HCT116 (cell line): ENCODE measurements at regions not wholly inside any gene's neighbourhood (a gene's known extent, or its start where the extent isn't known, plus 50 kb on each side); places are given as distances from the start of the nearest gene placed in this dataset.

ENCODE experiments used
- ATAC-seq: fragments of 200-7000 bp; cut with Tn5 transposase; 2 replicates; pipeline ENCODE4 v1.9.1; 2020; ENCODE audit warnings: mild to moderate bottlenecking, moderate library complexity
- BruUV-seq: library from RNA; stranded (reverse); fragments of 400-500 nt; replicated peaks from 2 replicates; lab custom pipeline; 2021; lab: Mats Ljungman, UMichigan
- CTCF ChIA-PET: fragments of 300-600 bp; sonication (Branson Sonifier 250); formaldehyde crosslinking; loops from one replicate; lab custom pipeline; 2021; ENCODE audit warnings: antibody characterized with exemption; lab: Charles Lee
- POLR2A ChIA-PET: fragments of 300-600, 350-600 bp; sonication (Branson Sonifier 250); formaldehyde crosslinking; loops from one replicate; lab custom pipeline; 2021; ENCODE audit warnings: antibody characterized with exemption; lab: Charles Lee
- RAD21 ChIA-PET, 2 experiments: fragments of 300-600 bp; sonication (Branson Sonifier 250); formaldehyde crosslinking; loops; one replicate each; lab custom pipeline; 2023; ENCODE audit warnings: low total read pairs in 2 of 2; ENCODE audit not compliant: uncharacterized antibody in 2 of 2, unreplicated experiment in 2 of 2, low non-redundant PET in 1 of 2; lab: Charles Lee
- DNase-seq: peaks from one replicate; pipeline ENCODE4 v3.0.0-alpha.2; 2010; ENCODE audit warnings: low read depth, low spot score
- H2AFZ ChIP-seq: fragments of 200-600 bp; shearing (Covaris generic), sonication (generic); 2 replicates; pipeline ENCODE4 v1.6.1; 2017; ENCODE audit warnings: low read depth, mixed run types, mixed read lengths, antibody characterized with exemption, low read length; ENCODE audit not compliant: poor library complexity, severe bottlenecking
- H3K27ac ChIP-seq: 2 replicates; pipeline ENCODE4 v1.5.1; 2012; ENCODE audit warnings: low read depth, low read length
- H3K27me3 ChIP-seq: fragments of 200-600 bp; sonication (generic); 2 replicates; pipeline ENCODE4 v1.6.1; 2016; ENCODE audit warnings: mixed run types, low read length, mixed read lengths; ENCODE audit not compliant: insufficient read depth
- H3K36me3 ChIP-seq, 2 experiments: fragments of 200-500 bp in 1 of 2; fragments of 200-600 bp in 1 of 2; sonication (Bioruptor generic) in 1 of 2; sonication (generic) in 1 of 2; 2 replicates each; pipeline versions ENCODE4 v1.5.1 to v1.6.1; 2014 to 2016; ENCODE audit warnings: low read length in 2 of 2, inconsistent platforms in 1 of 2, mixed read lengths in 1 of 2, mixed run types in 1 of 2; ENCODE audit not compliant: insufficient read depth in 2 of 2, control insufficient read depth in 1 of 2
- H3K4me1 ChIP-seq, 2 experiments: fragments of 200-600 bp in 1 of 2; sonication (generic) in 1 of 2; 2 replicates each; pipeline versions ENCODE4 v1.5.1 to v1.6.1; 2012 to 2017; ENCODE audit warnings: low read length in 2 of 2, inconsistent platforms in 1 of 2, mild to moderate bottlenecking in 1 of 2, mixed read lengths in 1 of 2, mixed run types in 1 of 2, moderate library complexity in 1 of 2; ENCODE audit not compliant: insufficient read depth in 2 of 2, control insufficient read depth in 1 of 2
- H3K4me2 ChIP-seq: fragments of 200-600 bp; sonication (generic); 2 replicates; pipeline ENCODE4 v1.6.1; 2017; ENCODE audit warnings: mixed run types, low read length, mixed read lengths
- H3K4me3 ChIP-seq, 2 experiments: fragments of 200-600 bp in 1 of 2; sonication (generic) in 1 of 2; replicated peaks in 1 of 2; 2 replicates each; pipeline ENCODE4 v1.5.1; 2011 to 2016; ENCODE audit warnings: low read length in 2 of 2, control low read depth in 1 of 2, low read depth in 1 of 2, mild to moderate bottlenecking in 1 of 2, mixed read lengths in 1 of 2, mixed run types in 1 of 2
- H3K79me2 ChIP-seq: fragments of 200-600 bp; sonication (generic); 2 replicates; pipeline ENCODE4 v1.6.1; 2017; ENCODE audit warnings: mild to moderate bottlenecking, mixed run types, low read length, moderate library complexity, mixed read lengths; ENCODE audit not compliant: insufficient read depth
- H3K9ac ChIP-seq: fragments of 200-600 bp; sonication (generic); 2 replicates; pipeline ENCODE4 v1.6.1; 2016; ENCODE audit warnings: low read length, mixed read lengths
- H3K9me2 ChIP-seq: fragments of 200-600 bp; sonication (generic), shearing (Covaris generic); 2 replicates; pipeline ENCODE4 v1.6.1; 2017; ENCODE audit warnings: mixed run types, mild to moderate bottlenecking, moderate library complexity; ENCODE audit not compliant: insufficient read depth
- H3K9me3 ChIP-seq, 2 experiments: fragments of 200-500 bp in 1 of 2; fragments of 200-600 bp in 1 of 2; sonication (Bioruptor generic) in 1 of 2; sonication (generic) in 1 of 2; 2 replicates each; pipeline ENCODE4 v1.6.1; 2014 to 2017; ENCODE audit warnings: low read length in 2 of 2, mixed read lengths in 2 of 2, inconsistent platforms in 1 of 2, low read depth in 1 of 2, mild to moderate bottlenecking in 1 of 2, mixed run types in 1 of 2, moderate library complexity in 1 of 2; ENCODE audit not compliant: control insufficient read depth in 1 of 2, insufficient read depth in 1 of 2
- H4K20me1 ChIP-seq: fragments of 200-600 bp; sonication (generic), shearing (Covaris generic); 2 replicates; pipeline ENCODE4 v1.6.1; 2017; ENCODE audit warnings: mixed run types, mild to moderate bottlenecking, moderate library complexity; ENCODE audit not compliant: insufficient read depth
- CBX3 ChIP-seq: IDR thresholded peaks from 2 replicates; pipeline ENCODE4 v1.6.1; 2012; ENCODE audit warnings: low read depth
- EZH2 ChIP-seq: fragments of 200-600 bp; sonication (generic); IDR thresholded peaks from 2 replicates; pipeline ENCODE4 v1.6.1; 2017; ENCODE audit warnings: antibody characterized with exemption, mixed run types
- EZH2phosphoT487 ChIP-seq: fragments of 200-600 bp; IDR thresholded peaks from 2 replicates; pipeline ENCODE4 v1.6.1; 2018; ENCODE audit warnings: antibody characterized with exemption, borderline replicate concordance
- JUND ChIP-seq: IDR thresholded peaks from 2 replicates; pipeline ENCODE4 v1.6.1; 2012
- RAD21 ChIP-seq: IDR thresholded peaks from 2 replicates; pipeline ENCODE4 v1.6.1; 2012; ENCODE audit warnings: low read depth, mild to moderate bottlenecking
- SP1 ChIP-seq: IDR thresholded peaks from 2 replicates; pipeline ENCODE4 v1.6.1; 2012; ENCODE audit warnings: low read depth
- TCF7L2 ChIP-seq: IDR thresholded peaks from 2 replicates; pipeline ENCODE4 v1.7.0; 2011; ENCODE audit warnings: borderline replicate concordance, inconsistent platforms; ENCODE audit not compliant: insufficient read depth, insufficient read length; ENCODE audit errors: extremely low read depth
- ZFX ChIP-seq: fragments of 450-650 bp; IDR thresholded peaks from 2 replicates; pipeline ENCODE4 v1.6.1; 2017
- ZNF274 ChIP-seq: fragments of 200-500 bp; sonication (Bioruptor generic); IDR thresholded peaks from 2 replicates; pipeline ENCODE4 v1.6.1; 2014; ENCODE audit warnings: mild to moderate bottlenecking, low read depth, low read length, inconsistent platforms
- intact Hi-C: fragments of 100-400 bp; cut with micrococcal nuclease; formaldehyde crosslinking; loops from 2 replicates; pipeline ENCODE4 v1.10.0; 2022
- TF ChIP-seq, protein P1 (sequence below), 3 experiments: fragments of 200-600 bp in 1 of 3; sonication (generic) in 1 of 3; IDR thresholded peaks in 2 of 3; conservative IDR thresholded peaks in 1 of 3; 2 replicates each; pipeline ENCODE4 v1.5.1; 2012 to 2017; ENCODE audit warnings: low read depth in 2 of 3, low read length in 2 of 3, antibody characterized with exemption in 1 of 3, borderline replicate concordance in 1 of 3, control low read depth in 1 of 3, mild to moderate bottlenecking in 1 of 3, mixed read lengths in 1 of 3, mixed run types in 1 of 3, moderate library complexity in 1 of 3; ENCODE audit not compliant: insufficient read depth in 1 of 3

DNA sequence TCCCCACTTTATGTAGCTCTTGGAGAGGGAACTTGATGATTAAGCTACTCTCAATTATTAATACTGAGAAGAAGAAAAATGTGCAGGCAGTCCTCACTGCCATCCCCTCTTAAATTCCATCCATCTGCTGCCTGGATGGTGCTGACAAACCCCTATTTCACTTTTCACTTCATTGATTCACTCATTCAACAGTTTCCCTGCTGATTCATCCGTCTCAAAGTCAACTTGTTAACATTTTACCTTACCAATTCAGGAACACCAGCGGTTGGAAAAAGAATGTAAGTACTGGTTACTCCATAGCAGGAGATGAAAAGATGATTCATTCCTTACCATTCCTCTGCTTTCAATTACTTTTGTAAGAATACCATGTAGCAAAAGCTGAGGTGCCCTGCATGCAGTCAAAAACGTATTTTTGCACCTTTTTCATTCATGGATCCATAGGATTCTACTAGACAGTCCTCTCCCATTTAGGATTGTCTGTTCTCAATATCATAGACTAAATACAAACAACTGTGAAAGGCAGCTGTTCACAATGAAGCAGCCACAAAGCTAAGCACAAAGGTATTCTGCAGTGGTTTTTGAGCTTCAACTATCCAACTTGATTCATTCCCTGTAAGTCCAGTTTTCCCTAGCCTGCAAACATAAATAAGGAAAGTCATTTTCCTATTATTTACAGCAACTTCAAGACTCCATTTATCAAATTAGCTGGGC lies 262.0 kb downstream of the MREG start:
- BruUV-seq, result no TSS peak

DNA sequence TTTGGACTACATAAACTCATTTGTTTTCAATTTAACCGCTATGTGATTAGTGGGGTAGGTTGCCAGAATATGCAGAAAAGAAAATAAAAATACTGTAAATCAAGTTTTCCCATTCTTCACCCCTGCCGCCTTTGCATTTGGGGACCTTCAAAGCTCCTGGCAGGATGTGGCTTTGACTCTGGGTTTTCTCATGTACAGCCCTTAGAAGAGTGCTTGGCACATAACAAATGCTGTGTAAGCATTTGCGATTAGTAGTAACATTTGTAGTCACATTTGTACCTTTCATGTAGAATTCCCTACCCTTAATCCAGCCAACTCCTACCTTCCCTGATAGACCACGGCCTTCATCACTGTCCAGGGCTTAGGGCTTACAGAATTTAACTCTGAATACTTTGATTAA lies 262.6 kb downstream of the MREG start:
- ChIA-PET RAD21 (no interaction called here), CTCF (no interaction called here), POLR2A (no interaction called here)
- BruUV-seq, result no TSS peak
- TF ChIP-seq ZNF274 (no peak), EZH2 (no peak), EZH2phosphoT487 (no peak), JUND (no peak), SP1 (no peak), TCF7L2 (no peak), ZFX (no peak), CBX3 (no peak)
- TF ChIP-seq, protein P1, sequence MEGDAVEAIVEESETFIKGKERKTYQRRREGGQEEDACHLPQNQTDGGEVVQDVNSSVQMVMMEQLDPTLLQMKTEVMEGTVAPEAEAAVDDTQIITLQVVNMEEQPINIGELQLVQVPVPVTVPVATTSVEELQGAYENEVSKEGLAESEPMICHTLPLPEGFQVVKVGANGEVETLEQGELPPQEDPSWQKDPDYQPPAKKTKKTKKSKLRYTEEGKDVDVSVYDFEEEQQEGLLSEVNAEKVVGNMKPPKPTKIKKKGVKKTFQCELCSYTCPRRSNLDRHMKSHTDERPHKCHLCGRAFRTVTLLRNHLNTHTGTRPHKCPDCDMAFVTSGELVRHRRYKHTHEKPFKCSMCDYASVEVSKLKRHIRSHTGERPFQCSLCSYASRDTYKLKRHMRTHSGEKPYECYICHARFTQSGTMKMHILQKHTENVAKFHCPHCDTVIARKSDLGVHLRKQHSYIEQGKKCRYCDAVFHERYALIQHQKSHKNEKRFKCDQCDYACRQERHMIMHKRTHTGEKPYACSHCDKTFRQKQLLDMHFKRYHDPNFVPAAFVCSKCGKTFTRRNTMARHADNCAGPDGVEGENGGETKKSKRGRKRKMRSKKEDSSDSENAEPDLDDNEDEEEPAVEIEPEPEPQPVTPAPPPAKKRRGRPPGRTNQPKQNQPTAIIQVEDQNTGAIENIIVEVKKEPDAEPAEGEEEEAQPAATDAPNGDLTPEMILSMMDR (IDR thresholded peaks at IDR 0.05 in 2 of 3, conservative IDR thresholded peaks at IDR 0.05 in 1 of 3; ENCODE audit: borderline replicate concordance in 1 of 3, insufficient read depth in 1 of 3, low read depth in 2 of 3, low read length in 2 of 3), result no peak
- Histone ChIP-seq H3K4me3 (no peak overlapping the region), H3K27ac (no peak overlapping the region), H2AFZ (no peak overlapping the region), H3K4me1 (no peaks in the 10 kb centered on the region), H3K27me3 (no peaks in the 10 kb centered on the region), H4K20me1 (no peaks in the 10 kb centered on the region), H3K36me3 (no peaks in the 10 kb centered on the region), H3K9me2 (no peaks in the 10 kb centered on the region), H3K79me2 (no peaks in the 10 kb centered on the region), H3K9ac (no peak overlapping the region), H3K9me3 (no peaks in the 10 kb centered on the region), H3K4me2 (no peak overlapping the region)
- DNase-seq (no peak), ATAC-seq (no peak)
- intact Hi-C loops, result no loop called here

More for the DNA sequence above, 262.0 kb downstream of the MREG start:
- no peak overlapping the region for H3K27ac ChIP-seq
- no peaks in the 10 kb centered on the region for H3K9me3 ChIP-seq
- H3K27me3 ChIP-seq, result no peaks in the 10 kb centered on the region
- intact Hi-C loops, result no loop called here
- H3K4me1 ChIP-seq, result no peaks in the 10 kb centered on the region
- ChIA-PET RAD21 (no interaction called here), POLR2A (no interaction called here)
- no peak for DNase-seq
- no peaks in the 10 kb centered on the region for H3K79me2 ChIP-seq
- ATAC-seq, result no peak
- no peak overlapping the region for H3K4me3 ChIP-seq
- no peak for TF ChIP-seq RAD21
- TF ChIP-seq, all 23 proteins: peak for 0
- Histone ChIP-seq H4K20me1 (no peaks in the 10 kb centered on the region), H3K9me2 (no peaks in the 10 kb centered on the region), H2AFZ (no peak overlapping the region), H3K9ac (no peak overlapping the region), H3K4me2 (no peak overlapping the region), H3K36me3 (no peaks in the 10 kb centered on the region)
- CTCF ChIA-PET, result no interaction called here
